PC-9 (cell line): ENCODE measurements at regions not wholly inside any gene's neighbourhood (a gene's known extent, or its start where the extent isn't known, plus 50 kb on each side); places are given as distances from the start of the nearest gene placed in this dataset.
"Not testable (repeated sequence)": the region's sequence is repeated elsewhere in the genome, so short reads cannot be mapped to it uniquely, and the experiment has no call there.

Experiments
- EZH2 ChIP-seq: fragments of 200-600 bp; sonication (generic); IDR thresholded peaks from 2 replicates; pipeline ENCODE4 v1.8.0; 2017; ENCODE audit warnings: antibody characterized with exemption, low read depth
- TF ChIP-seq, protein P1 (sequence below): fragments of 200-600 bp; sonication (generic); conservative IDR thresholded peaks from 2 replicates; pipeline ENCODE4 v1.6.1; 2017; ENCODE audit warnings: mixed run types, antibody characterized with exemption, mild to moderate bottlenecking, moderate library complexity

- TF ChIP-seq, protein P1, sequence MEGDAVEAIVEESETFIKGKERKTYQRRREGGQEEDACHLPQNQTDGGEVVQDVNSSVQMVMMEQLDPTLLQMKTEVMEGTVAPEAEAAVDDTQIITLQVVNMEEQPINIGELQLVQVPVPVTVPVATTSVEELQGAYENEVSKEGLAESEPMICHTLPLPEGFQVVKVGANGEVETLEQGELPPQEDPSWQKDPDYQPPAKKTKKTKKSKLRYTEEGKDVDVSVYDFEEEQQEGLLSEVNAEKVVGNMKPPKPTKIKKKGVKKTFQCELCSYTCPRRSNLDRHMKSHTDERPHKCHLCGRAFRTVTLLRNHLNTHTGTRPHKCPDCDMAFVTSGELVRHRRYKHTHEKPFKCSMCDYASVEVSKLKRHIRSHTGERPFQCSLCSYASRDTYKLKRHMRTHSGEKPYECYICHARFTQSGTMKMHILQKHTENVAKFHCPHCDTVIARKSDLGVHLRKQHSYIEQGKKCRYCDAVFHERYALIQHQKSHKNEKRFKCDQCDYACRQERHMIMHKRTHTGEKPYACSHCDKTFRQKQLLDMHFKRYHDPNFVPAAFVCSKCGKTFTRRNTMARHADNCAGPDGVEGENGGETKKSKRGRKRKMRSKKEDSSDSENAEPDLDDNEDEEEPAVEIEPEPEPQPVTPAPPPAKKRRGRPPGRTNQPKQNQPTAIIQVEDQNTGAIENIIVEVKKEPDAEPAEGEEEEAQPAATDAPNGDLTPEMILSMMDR, result not testable (repeated sequence)
- not testable (repeated sequence) for TF ChIP-seq EZH2
Measured at GRCh38 chr21:9969399-9969798, 552.0 kb upstream of the TPTE start.
